ENCODE measurements at regions not wholly inside any gene's neighbourhood (a gene's known extent, or its start where the extent isn't known, plus 50 kb on each side); places are given as distances from the start of the nearest gene placed in this dataset.

- TF ChIP-seq CTCF (IDR thresholded peaks at IDR 0.05; ENCODE audit: low read length): no peak
- TF ChIP-seq EZH2phosphoT487 (IDR thresholded peaks at IDR 0.05; ENCODE audit: low read length): no peak
These were observed 388.0 kb upstream of the TBL1XR1 start for GRCh38 chr3:177585271-177585670.

Measured in MM.1S (cell line).